H1 (cell line): ENCODE measurements at regions not wholly inside any gene's neighbourhood (a gene's known extent, or its start where the extent isn't known, plus 50 kb on each side); places are given as distances from the start of the nearest gene placed in this dataset.

ENCODE experiments used
- CEBPB ChIP-seq: IDR thresholded peaks from 2 replicates; pipeline ENCODE4 v1.6.1; 2012; ENCODE audit warnings: low read depth, low read length
- RNF2 ChIP-seq: fragments of 200-900, 300-1000 bp; sonication (generic); IDR thresholded peaks from 2 replicates; pipeline ENCODE4 v1.7.1; 2016; ENCODE audit warnings: borderline replicate concordance, low read depth, mild to moderate bottlenecking, antibody characterized with exemption, low read length; ENCODE audit not compliant: poor library complexity, severe bottlenecking; ENCODE audit errors: missing control alignments
- TBP ChIP-seq: IDR thresholded peaks from 2 replicates; pipeline ENCODE4 v1.6.1; 2011; ENCODE audit warnings: low read depth, low read length, improper control_type of control experiment
- TCF12 ChIP-seq: IDR thresholded peaks from 2 replicates; pipeline ENCODE4 v1.6.1; 2011; ENCODE audit warnings: low read depth, mild to moderate bottlenecking, low read length
- TF ChIP-seq, protein P1 (sequence below): IDR thresholded peaks from 2 replicates; pipeline ENCODE4 v1.6.1; 2012; ENCODE audit warnings: inconsistent platforms

- TF ChIP-seq, protein P1, sequence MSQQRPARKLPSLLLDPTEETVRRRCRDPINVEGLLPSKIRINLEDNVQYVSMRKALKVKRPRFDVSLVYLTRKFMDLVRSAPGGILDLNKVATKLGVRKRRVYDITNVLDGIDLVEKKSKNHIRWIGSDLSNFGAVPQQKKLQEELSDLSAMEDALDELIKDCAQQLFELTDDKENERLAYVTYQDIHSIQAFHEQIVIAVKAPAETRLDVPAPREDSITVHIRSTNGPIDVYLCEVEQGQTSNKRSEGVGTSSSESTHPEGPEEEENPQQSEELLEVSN, result no peak
- no peak for TF ChIP-seq CEBPB
- TF ChIP-seq TCF12, result no peak
- no peak for TF ChIP-seq RNF2
- no peak for TF ChIP-seq TBP
Measured at GRCh38 chr12:100688451-100688864, 106.1 kb upstream of the ANO4 start (continued).
